Karpas-422 (cell line): ENCODE measurements at regions not wholly inside any gene's neighbourhood (a gene's known extent, or its start where the extent isn't known, plus 50 kb on each side); places are given as distances from the start of the nearest gene placed in this dataset.
"Not testable (repeated sequence)": the region's sequence is repeated elsewhere in the genome, so short reads cannot be mapped to it uniquely, and the experiment has no call there.

Source experiments
- DNase-seq: peaks from one replicate; pipeline ENCODE4 v3.0.0-alpha.2; 2015
- H2AFZ ChIP-seq: fragments of 200-600 bp; sonication (generic); 2 replicates; pipeline ENCODE4 v1.6.1; 2014; ENCODE audit warnings: antibody characterized with exemption, low read length, mixed read lengths
- H3K27ac ChIP-seq: fragments of 200-600 bp; sonication (generic); 2 replicates; pipeline ENCODE4 v1.5.1; 2014; ENCODE audit warnings: mild to moderate bottlenecking, low read length, moderate library complexity
- H3K27me3 ChIP-seq: fragments of 200-600 bp; sonication (generic); 2 replicates; pipeline ENCODE4 v1.6.1; 2014; ENCODE audit warnings: low read length, mixed read lengths
- H3K36me3 ChIP-seq: fragments of 200-600 bp; sonication (generic); 2 replicates; pipeline ENCODE4 v1.6.1; 2014; ENCODE audit warnings: low read length, mixed read lengths; ENCODE audit not compliant: insufficient read depth
- H3K4me1 ChIP-seq: fragments of 200-600 bp; sonication (generic); 2 replicates; pipeline ENCODE4 v1.6.1; 2014; ENCODE audit warnings: mild to moderate bottlenecking, low read length, mixed read lengths
- H3K4me2 ChIP-seq: fragments of 200-600 bp; sonication (generic); 2 replicates; pipeline ENCODE4 v1.6.1; 2014; ENCODE audit warnings: low read length, low read depth, mild to moderate bottlenecking; ENCODE audit not compliant: poor library complexity, severe bottlenecking
- H3K4me3 ChIP-seq: fragments of 200-600 bp; sonication (generic); 2 replicates; pipeline ENCODE4 v1.5.1; 2014; ENCODE audit warnings: mild to moderate bottlenecking, antibody characterized with exemption, low read length, mixed read lengths
- H3K79me2 ChIP-seq: fragments of 200-600 bp; sonication (generic); 2 replicates; pipeline ENCODE4 v1.6.1; 2014; ENCODE audit warnings: mild to moderate bottlenecking, low read length, mixed read lengths
- H3K9ac ChIP-seq: fragments of 200-600 bp; sonication (generic); 2 replicates; pipeline ENCODE4 v1.6.0; 2014; ENCODE audit warnings: low read length
- H3K9me2 ChIP-seq: fragments of 200-600 bp; sonication (generic), shearing (Covaris generic); replicated peaks from 2 replicates; pipeline ENCODE4 v1.6.0; 2014; ENCODE audit warnings: mild to moderate bottlenecking, low read length, moderate library complexity; ENCODE audit not compliant: insufficient read depth
- H3K9me3 ChIP-seq: fragments of 300-700, 200-600 bp; sonication (generic); 2 replicates; pipeline ENCODE4 v1.6.1; 2014; ENCODE audit warnings: low read length, mixed read lengths
- H4K20me1 ChIP-seq: fragments of 200-600 bp; sonication (generic); 2 replicates; pipeline ENCODE4 v1.6.1; 2014; ENCODE audit warnings: mild to moderate bottlenecking, antibody characterized with exemption, low read length, low read depth; ENCODE audit not compliant: insufficient read depth

DNA sequence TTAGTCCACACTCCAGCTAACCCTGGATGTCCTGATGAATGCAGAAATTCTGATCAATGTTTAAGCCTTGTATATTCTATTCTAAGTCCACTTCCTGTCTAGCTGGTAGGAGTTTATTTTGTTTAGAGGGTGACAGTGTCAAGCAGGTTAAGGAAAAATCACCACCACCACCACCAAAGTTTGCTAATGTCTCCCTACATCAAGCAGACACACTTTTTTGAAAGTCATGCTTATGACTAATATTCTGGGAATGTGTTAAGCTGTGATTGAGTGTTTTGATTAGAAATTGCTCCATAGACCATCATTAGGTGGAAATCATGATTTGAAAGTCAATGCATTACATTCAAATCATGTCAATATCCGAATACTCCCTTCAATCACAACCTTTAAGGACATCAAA, 1530.1 kb downstream of the MAT2B start:
- Histone ChIP-seq H3K27me3 (no peaks in the 10 kb centered on the region), H3K9me3 (peaks cover 10% of the 10 kb centered on the region; the same call in 1 of the 2 replicates), H3K4me1 (no peaks in the 10 kb centered on the region)

DNA sequence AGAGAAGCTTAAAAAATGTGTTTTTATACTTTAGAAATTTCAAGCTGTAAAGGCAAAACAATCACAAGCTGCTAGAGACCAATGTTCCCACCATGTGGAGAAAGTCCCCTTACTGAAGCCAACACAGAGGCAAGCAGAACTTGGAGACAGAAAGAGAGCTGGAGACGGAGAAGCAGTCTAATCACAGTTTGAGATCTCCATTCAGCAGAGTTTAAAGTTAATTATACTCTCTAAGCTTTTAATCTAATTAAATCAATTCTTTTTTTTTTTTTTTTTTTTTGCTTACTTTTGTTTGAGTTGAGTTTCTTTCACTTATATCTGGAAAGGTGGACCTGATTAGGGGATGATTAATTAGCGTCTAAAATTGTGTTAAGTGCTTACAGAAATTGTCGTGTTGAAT, 1534.3 kb downstream of the MAT2B start:
- Histone ChIP-seq H3K27ac (no peak overlapping the region), H4K20me1 (no peaks in the 10 kb centered on the region), H3K9ac (no peak overlapping the region), H3K4me1 (no peaks in the 10 kb centered on the region), H3K9me3 (no peaks in the 10 kb centered on the region), H3K4me3 (no peak overlapping the region), H3K36me3 (no peaks in the 10 kb centered on the region), H3K4me2 (no peak overlapping the region), H3K79me2 (no peaks in the 10 kb centered on the region), H3K27me3 (no peaks in the 10 kb centered on the region), H3K9me2 (no peaks in the 10 kb centered on the region), H2AFZ (no peak overlapping the region)
- DNase-seq, result no peak

More for the DNA sequence above, 1530.1 kb downstream of the MAT2B start:
- H3K79me2 ChIP-seq, result no peaks in the 10 kb centered on the region
- no peaks in the 10 kb centered on the region for H3K36me3 ChIP-seq
- H2AFZ ChIP-seq, result no peak overlapping the region
- H3K9ac ChIP-seq, result no peak overlapping the region
- H3K4me3 ChIP-seq, result no peak overlapping the region
- H3K27ac ChIP-seq, result no peak overlapping the region
- no peaks in the 10 kb centered on the region for H3K9me2 ChIP-seq
- no peak for DNase-seq
- H4K20me1 ChIP-seq, result no peaks in the 10 kb centered on the region
- no peak overlapping the region for H3K4me2 ChIP-seq

DNA sequence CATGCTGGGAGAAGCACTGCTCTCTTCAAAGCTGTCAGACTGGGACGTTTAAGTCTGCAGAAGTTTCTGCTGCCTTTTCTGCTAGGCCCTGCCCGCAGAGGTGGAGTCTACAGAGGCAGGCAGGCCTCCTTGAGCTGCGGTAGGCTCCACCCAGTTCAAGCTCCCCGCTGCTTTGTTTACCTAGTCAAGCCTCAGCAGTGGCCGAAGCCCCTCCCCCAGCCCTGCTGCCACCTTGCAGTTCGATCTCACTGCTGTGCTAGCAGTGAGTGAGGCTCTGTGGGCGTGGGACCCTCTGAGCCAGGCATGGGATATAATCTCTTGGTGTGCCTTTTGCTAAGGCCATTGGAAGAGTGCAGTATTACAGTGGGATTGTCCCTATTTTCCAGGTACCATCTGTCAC, 1540.5 kb downstream of the MAT2B start:
- H3K36me3 ChIP-seq, H3K27me3 ChIP-seq, H3K4me1 ChIP-seq, H2AFZ ChIP-seq, H3K9me3 ChIP-seq, H3K4me3 ChIP-seq, DNase-seq, H4K20me1 ChIP-seq, H3K27ac ChIP-seq, H3K79me2 ChIP-seq, H3K9me2 ChIP-seq, H3K9ac ChIP-seq, H3K4me2 ChIP-seq: not testable (repeated sequence)

DNA sequence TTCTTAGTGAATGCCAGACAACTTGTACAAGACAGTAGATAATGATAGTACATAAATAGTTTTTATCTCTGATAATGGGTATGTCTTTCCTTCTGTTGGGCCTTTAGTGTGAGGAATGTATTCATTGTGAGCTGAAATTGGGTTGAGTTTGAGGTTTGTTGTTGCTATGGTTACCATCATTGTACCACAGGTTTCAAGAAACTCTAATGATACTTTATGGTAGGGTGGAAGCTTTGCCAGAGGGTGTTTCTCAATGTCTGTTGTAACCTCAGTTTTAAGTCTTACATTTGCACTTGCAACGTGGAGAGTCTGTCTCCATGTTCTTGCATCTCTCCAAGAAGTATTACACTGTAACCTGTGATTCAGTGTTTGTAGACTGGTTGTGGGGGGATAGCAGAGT, 1550.1 kb downstream of the MAT2B start:
- DNase-seq, result no peak
- no peaks in the 10 kb centered on the region for H3K27me3 ChIP-seq
- no peak overlapping the region for H3K27ac ChIP-seq
- H3K4me1 ChIP-seq, result no peaks in the 10 kb centered on the region
- no peak overlapping the region for H3K4me2 ChIP-seq
- no peak overlapping the region for H3K4me3 ChIP-seq
- no peaks in the 10 kb centered on the region for H4K20me1 ChIP-seq
- H3K79me2 ChIP-seq, result no peaks in the 10 kb centered on the region
- H3K36me3 ChIP-seq, result no peaks in the 10 kb centered on the region
- no peaks in the 10 kb centered on the region for H3K9me2 ChIP-seq
- peaks cover 20% of the 10 kb centered on the region for H3K9me3 ChIP-seq
- no peak overlapping the region for H2AFZ ChIP-seq
- no peak overlapping the region for H3K9ac ChIP-seq

DNA sequence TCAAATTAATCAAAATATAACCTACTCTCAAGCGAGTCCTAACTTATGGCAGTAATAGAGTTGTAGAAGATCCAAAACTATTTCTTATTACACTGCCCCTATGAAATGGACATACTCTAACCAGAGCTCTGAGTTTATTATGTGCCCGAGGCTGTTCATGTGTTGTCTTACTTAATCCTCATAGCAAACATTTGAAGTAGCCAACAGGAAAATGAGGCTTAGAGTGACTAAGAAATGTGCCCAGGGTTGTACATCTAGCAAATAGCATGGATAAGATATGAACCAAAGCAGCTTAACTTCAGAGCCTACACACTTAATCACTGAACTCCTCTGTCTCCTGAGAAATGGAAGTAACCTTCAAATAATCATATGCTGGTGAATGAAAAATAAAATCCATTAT, 1551.7 kb downstream of the MAT2B start:
- H3K9me2 ChIP-seq, result no peaks in the 10 kb centered on the region
- no peak overlapping the region for H3K4me2 ChIP-seq
- no peak overlapping the region for H2AFZ ChIP-seq
- H4K20me1 ChIP-seq, result no peaks in the 10 kb centered on the region
- no peak overlapping the region for H3K4me3 ChIP-seq
- no peaks in the 10 kb centered on the region for H3K79me2 ChIP-seq
- DNase-seq, result no peak
- no peaks in the 10 kb centered on the region for H3K36me3 ChIP-seq
- no peaks in the 10 kb centered on the region for H3K27me3 ChIP-seq
- peaks cover 17% of the 10 kb centered on the region for H3K9me3 ChIP-seq
- H3K9ac ChIP-seq, result no peak overlapping the region
- H3K4me1 ChIP-seq, result no peaks in the 10 kb centered on the region
- H3K27ac ChIP-seq, result no peak overlapping the region

DNA sequence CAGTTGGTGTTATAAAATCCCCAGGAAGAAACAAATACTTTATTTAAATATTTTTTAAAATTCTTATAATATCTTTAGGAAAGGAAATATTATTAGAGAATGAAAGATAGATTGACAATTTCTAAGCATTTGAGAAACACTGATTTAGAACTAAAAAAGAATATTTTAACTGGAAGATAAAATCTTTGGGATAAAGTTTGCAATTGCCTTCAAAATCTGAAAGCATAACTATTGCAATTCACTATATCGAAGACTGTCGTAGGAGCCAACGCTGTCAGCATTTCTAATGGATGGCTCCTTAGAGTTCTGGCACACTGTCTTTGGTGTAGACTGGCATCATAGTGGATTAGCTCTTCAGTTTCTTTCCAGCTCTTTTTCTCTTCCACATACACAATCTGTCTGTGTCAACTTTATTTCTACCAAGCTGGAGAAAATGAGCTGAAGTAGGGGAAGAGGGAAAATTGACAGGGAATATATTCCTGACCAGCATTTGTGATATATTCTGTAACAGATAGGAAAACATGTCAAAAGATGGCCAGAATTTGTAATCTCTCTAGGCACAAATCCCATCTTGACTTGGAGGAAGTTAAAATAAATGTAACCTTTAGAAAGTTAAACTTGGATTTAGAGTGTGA, 1561.4 kb downstream of the MAT2B start:
- H3K27ac ChIP-seq, result no peak overlapping the region
- no peak overlapping the region for H2AFZ ChIP-seq
- no peak for DNase-seq
- H3K9ac ChIP-seq, result no peak overlapping the region
- H3K36me3 ChIP-seq, result no peaks in the 10 kb centered on the region
- H3K27me3 ChIP-seq, result no peaks in the 10 kb centered on the region
- no peaks in the 10 kb centered on the region for H4K20me1 ChIP-seq
- H3K79me2 ChIP-seq, result no peaks in the 10 kb centered on the region
- peaks cover 5% of the 10 kb centered on the region; the same call in 1 of the 2 replicates for H3K9me3 ChIP-seq
- H3K4me1 ChIP-seq, result no peaks in the 10 kb centered on the region
- no peaks in the 10 kb centered on the region for H3K9me2 ChIP-seq
- H3K4me2 ChIP-seq, result no peak overlapping the region
- H3K4me3 ChIP-seq, result no peak overlapping the region

DNA sequence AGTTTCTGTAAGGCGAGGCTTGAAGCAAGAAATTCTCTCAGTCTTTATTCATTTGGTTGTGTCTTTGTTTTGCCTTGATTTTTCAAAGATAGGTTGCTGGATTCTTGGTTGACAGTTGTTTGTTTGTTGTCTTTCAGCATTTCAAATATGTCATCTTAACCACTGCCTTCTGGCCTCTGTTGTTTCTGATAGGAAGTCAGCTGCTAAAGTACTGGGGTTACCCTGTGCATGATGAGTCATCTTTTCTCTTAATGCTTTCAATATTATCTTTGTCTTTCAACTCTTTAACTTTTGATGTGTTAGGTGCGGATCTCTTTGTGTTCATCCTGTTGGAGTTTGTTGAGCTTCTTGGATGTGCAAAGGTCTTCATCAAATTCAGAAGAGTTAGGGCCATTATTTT, 1571.3 kb downstream of the MAT2B start:
- Histone ChIP-seq H2AFZ (no peak overlapping the region), H3K79me2 (no peaks in the 10 kb centered on the region), H3K36me3 (no peaks in the 10 kb centered on the region)

DNA sequence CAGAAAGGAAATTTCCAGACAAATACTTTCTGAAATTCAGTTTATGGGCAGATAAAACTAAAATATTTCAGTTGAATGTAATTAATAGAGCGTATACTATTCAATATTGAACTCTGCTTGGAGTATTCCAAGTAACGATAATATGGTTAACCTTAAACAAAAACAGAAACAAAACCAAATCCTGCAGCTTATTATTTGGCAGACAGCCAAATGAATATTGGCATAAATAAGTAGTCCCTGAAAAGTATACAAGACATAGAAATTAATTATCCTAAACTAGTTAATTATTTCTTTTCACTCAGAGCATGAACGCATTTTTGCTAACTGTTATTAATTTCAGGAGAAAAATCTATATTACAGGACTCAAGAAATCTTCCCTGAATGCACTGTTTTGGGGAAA, 1574.0 kb downstream of the MAT2B start:
- Histone ChIP-seq H3K9me2 (no peaks in the 10 kb centered on the region), H3K4me1 (no peaks in the 10 kb centered on the region), H4K20me1 (no peaks in the 10 kb centered on the region), H3K4me2 (no peak overlapping the region), H3K9me3 (peaks cover 16% of the 10 kb centered on the region), H3K9ac (no peak overlapping the region), H3K36me3 (no peaks in the 10 kb centered on the region), H2AFZ (no peak overlapping the region), H3K27ac (no peak overlapping the region), H3K4me3 (no peak overlapping the region), H3K79me2 (no peaks in the 10 kb centered on the region), H3K27me3 (no peaks in the 10 kb centered on the region)
- DNase-seq, result no peak

More for the DNA sequence above, 1571.3 kb downstream of the MAT2B start:
- Histone ChIP-seq H3K4me1 (no peaks in the 10 kb centered on the region), H3K9ac (no peak overlapping the region), H3K27me3 (no peaks in the 10 kb centered on the region), H3K4me3 (no peak overlapping the region), H3K4me2 (no peak overlapping the region), H3K27ac (no peak overlapping the region), H3K9me2 (no peaks in the 10 kb centered on the region), H4K20me1 (no peaks in the 10 kb centered on the region), H3K9me3 (peaks cover 18% of the 10 kb centered on the region)
- no peak for DNase-seq

DNA sequence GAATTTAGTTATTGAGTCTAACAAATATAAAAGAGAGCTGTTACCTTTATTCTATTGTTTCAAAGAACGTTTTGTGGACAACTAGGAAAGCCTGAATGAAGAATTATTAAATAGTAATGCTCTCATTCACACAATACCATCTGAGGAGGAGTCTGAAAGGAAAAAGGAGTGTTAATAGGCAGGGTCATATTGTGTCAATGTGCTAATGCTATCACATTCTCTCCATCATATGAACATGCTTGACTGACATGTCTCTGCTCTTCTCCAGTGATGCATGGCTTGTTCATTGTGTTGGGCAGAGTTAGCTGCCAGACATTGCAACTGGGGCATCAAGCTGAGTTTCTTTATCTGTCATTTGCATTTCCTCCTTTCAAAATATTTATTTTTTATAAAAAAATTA, 1578.0 kb downstream of the MAT2B start:
- Histone ChIP-seq H3K9ac (no peak overlapping the region), H3K4me2 (no peak overlapping the region), H3K27me3 (no peaks in the 10 kb centered on the region), H4K20me1 (no peaks in the 10 kb centered on the region), H2AFZ (no peak overlapping the region), H3K79me2 (no peaks in the 10 kb centered on the region), H3K27ac (no peak overlapping the region), H3K36me3 (no peaks in the 10 kb centered on the region), H3K9me3 (peaks cover 15% of the 10 kb centered on the region), H3K4me3 (no peak overlapping the region), H3K4me1 (no peaks in the 10 kb centered on the region), H3K9me2 (no peaks in the 10 kb centered on the region)
- DNase-seq, result no peak
